Endothelial cell of umbilical vein (primary cell): ENCODE measurements at regions not wholly inside any gene's neighbourhood (a gene's known extent, or its start where the extent isn't known, plus 50 kb on each side); places are given as distances from the start of the nearest gene placed in this dataset.

Experiments
- BruUV-seq: library from RNA; stranded (reverse); fragments of 400-500 nt; replicated peaks from 2 replicates; lab custom pipeline; 2021; lab: Mats Ljungman, UMichigan
- CTCF ChIA-PET: fragments of 300-600, 350-600 bp; sonication (Branson Sonifier 250); formaldehyde crosslinking; loops from one replicate; lab custom pipeline; 2021; ENCODE audit warnings: antibody characterized with exemption, inconsistent platforms; lab: Charles Lee
- POLR2A ChIA-PET: fragments of 300-600, 350-600 bp; sonication (Branson Sonifier 250); formaldehyde crosslinking; loops from one replicate; lab custom pipeline; 2021; ENCODE audit warnings: antibody characterized with exemption, inconsistent platforms; lab: Charles Lee
- DNase-seq: peaks from one replicate; pipeline ENCODE4 v3.0.0-alpha.2; 2011; ENCODE audit warnings: low read depth, low spot score
- FAIRE-seq: peaks from 2 replicates; lab custom pipeline; 2011; peaks lifted over from hg19 to GRCh38; lab: Jason Lieb, UNC
- H2AFZ ChIP-seq: 2 replicates; pipeline ENCODE4 v1.6.0; 2012; ENCODE audit warnings: low read depth, low read length, control low read depth, inconsistent platforms
- H3K27ac ChIP-seq: 2 replicates; pipeline ENCODE4 v1.5.1; 2011; ENCODE audit warnings: low read depth, mild to moderate bottlenecking, control low read depth, low read length, moderate library complexity; ENCODE audit not compliant: insufficient read depth
- H3K27me3 ChIP-seq, 2 experiments: 2 replicates each; pipeline versions ENCODE4 v1.6.0 to v1.6.1; 2011; ENCODE audit warnings: low read length in 2 of 2, mixed read lengths in 1 of 2; ENCODE audit not compliant: control insufficient read depth in 2 of 2, insufficient read depth in 2 of 2
- H3K36me3 ChIP-seq, 2 experiments: 2 replicates in 1 of 2; 3 replicates in 1 of 2; pipeline ENCODE4 v1.5.1; 2011; ENCODE audit warnings: low read length in 2 of 2, mild to moderate bottlenecking in 1 of 2, moderate library complexity in 1 of 2; ENCODE audit not compliant: control insufficient read depth in 2 of 2, insufficient read depth in 2 of 2; ENCODE audit errors: extremely low read depth in 1 of 2
- H3K4me1 ChIP-seq: 3 replicates; pipeline ENCODE4 v1.5.1; 2011; ENCODE audit warnings: mild to moderate bottlenecking, low read length; ENCODE audit not compliant: control insufficient read depth, insufficient read depth; ENCODE audit errors: extremely low read depth
- H3K4me2 ChIP-seq: 2 replicates; pipeline ENCODE4 v1.6.1; 2011; ENCODE audit warnings: low read length, control low read depth, mixed read lengths; ENCODE audit not compliant: insufficient read depth
- H3K4me3 ChIP-seq, 3 experiments: fragments of 200-600 bp in 1 of 3; sonication (generic), shearing (Covaris generic) in 1 of 3; replicated peaks in 1 of 3; 2 replicates each; pipeline ENCODE4 v1.5.1; 2011 to 2016; ENCODE audit warnings: control low read depth in 3 of 3, low read length in 3 of 3, mild to moderate bottlenecking in 2 of 3, inconsistent platforms in 1 of 3, low read depth in 1 of 3, moderate library complexity in 1 of 3; ENCODE audit not compliant: insufficient read depth in 1 of 3
- H3K79me2 ChIP-seq: 2 replicates; pipeline ENCODE4 v1.6.0; 2012; ENCODE audit warnings: low read length, inconsistent platforms; ENCODE audit not compliant: control insufficient read depth, insufficient read depth
- H3K9ac ChIP-seq: replicated peaks from 2 replicates; pipeline ENCODE3; 2011; ENCODE audit warnings: low read length, control low read depth; ENCODE audit not compliant: insufficient read depth; ENCODE audit errors: extremely low read depth
- H3K9me1 ChIP-seq: replicated peaks from 3 replicates; pipeline ENCODE4 v1.6.0; 2011; ENCODE audit warnings: mild to moderate bottlenecking, low read length; ENCODE audit not compliant: control insufficient read depth, insufficient read depth; ENCODE audit errors: extremely low read depth
- H3K9me3 ChIP-seq: replicated peaks from 2 replicates; pipeline ENCODE4 v1.5.1; 2012; ENCODE audit warnings: low read length, inconsistent platforms; ENCODE audit not compliant: control insufficient read depth, insufficient read depth
- H4K20me1 ChIP-seq: replicated peaks from 2 replicates; pipeline ENCODE3; 2011; ENCODE audit warnings: mild to moderate bottlenecking, low read length; ENCODE audit not compliant: control insufficient read depth, insufficient read depth; ENCODE audit errors: extremely low read depth
- EZH2 ChIP-seq: IDR thresholded peaks from 2 replicates; pipeline ENCODE4 v1.6.1; 2012; ENCODE audit warnings: borderline replicate concordance, low read depth, mild to moderate bottlenecking, moderate library complexity, low read length, inconsistent platforms; ENCODE audit not compliant: severe bottlenecking
- GATA2 ChIP-seq: IDR thresholded peaks from 2 replicates; pipeline ENCODE4 v1.7.0; 2011; ENCODE audit warnings: low read depth, mild to moderate bottlenecking, moderate library complexity, mixed read lengths, low read length; ENCODE audit not compliant: insufficient read length, insufficient read depth
- JUN ChIP-seq: IDR thresholded peaks from 2 replicates; pipeline ENCODE4 v1.6.1; 2011; ENCODE audit warnings: borderline replicate concordance, low read depth; ENCODE audit not compliant: insufficient read length, insufficient read depth
- MYC ChIP-seq: IDR thresholded peaks from one replicate; pipeline ENCODE4 v1.6.1; 2011; ENCODE audit warnings: mild to moderate bottlenecking, low read depth, low read length
- POLR2A ChIP-seq: IDR thresholded peaks from 2 replicates; pipeline ENCODE4 v1.6.1; 2012; ENCODE audit warnings: low read depth, mild to moderate bottlenecking, control low read depth, low read length
- POLR2AphosphoS5 ChIP-seq: IDR thresholded peaks from 2 replicates; pipeline ENCODE4 v1.6.1; 2012; ENCODE audit warnings: low read depth, mild to moderate bottlenecking, control low read depth, low read length, moderate library complexity; ENCODE audit not compliant: insufficient read depth
- dilution Hi-C: fragments of 300-500 bp; cut with MboI; formaldehyde crosslinking; loops from one replicate; pipeline ENCODE4 v1.15.0; 2019; ENCODE audit warnings: low sequenced_read_pairs; ENCODE audit not compliant: extremely low pct_ligation_motif_present
- intact Hi-C: fragments of 100-400 bp; cut with micrococcal nuclease; formaldehyde crosslinking; loops from one replicate; pipeline ENCODE4 v1.10.0; 2022
- TF ChIP-seq, protein P1 (sequence below): IDR thresholded peaks from 2 replicates; pipeline ENCODE4 v1.6.1; 2011; ENCODE audit not compliant: insufficient read depth, insufficient read length

DNA sequence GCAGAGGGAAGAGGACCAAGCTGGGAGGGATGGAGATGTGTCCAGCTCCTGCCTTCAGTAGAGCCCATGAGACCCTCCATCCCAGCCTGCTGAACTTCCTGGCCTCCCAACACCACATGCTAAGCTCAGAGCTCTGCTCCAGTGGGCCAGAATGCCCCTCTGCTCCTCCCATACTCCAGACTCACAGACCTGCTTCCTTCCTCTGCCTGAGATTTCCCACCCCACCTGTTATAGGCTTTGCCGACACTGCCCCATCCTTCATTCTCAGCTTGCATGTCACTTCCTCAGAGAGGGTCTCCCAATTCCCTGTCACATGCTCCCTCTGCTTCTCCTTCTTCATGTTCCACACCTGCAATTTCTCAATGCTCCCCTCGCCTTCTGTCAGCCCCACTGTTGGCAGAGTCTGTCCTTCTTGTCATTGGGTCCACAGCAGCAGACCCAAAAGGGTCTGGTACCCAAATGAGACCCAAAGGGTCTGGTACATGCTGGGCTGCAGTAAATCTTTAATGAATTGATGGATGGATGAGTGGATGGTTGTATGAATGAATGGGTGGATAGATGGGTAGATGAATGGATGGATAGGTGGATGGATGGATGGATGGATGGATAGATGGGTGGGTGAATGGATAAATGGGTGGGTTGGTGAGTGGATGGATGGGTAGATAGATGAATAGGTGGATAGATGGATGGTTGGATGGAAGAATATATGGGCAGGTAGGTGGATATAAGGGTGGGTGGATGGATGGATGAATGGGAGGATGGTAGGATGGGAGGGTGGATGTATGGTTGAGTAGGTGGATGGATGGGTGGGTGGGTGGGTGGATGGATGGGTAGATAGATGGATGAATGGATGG, 105.3 kb upstream of the FGF3 start:
- Histone ChIP-seq H3K27me3 (peaks cover 13 to 20% of the 10 kb centered on the region in 2 experiments), H3K27ac (no peak overlapping the region), H3K9me1 (no peaks in the 10 kb centered on the region), H3K4me3 (no peak overlapping the region), H3K9ac (no peak overlapping the region), H3K4me1 (peaks cover 4% of the 10 kb centered on the region), H3K79me2 (no peaks in the 10 kb centered on the region), H3K36me3 (no peaks in the 10 kb centered on the region), H3K9me3 (no peaks in the 10 kb centered on the region), H4K20me1 (no peaks in the 10 kb centered on the region), H2AFZ (no peak overlapping the region), H3K4me2 (no peak overlapping the region)
- BruUV-seq = no TSS peak
- POLR2A ChIA-PET = no interaction called here
- no peak for DNase-seq
- CTCF ChIA-PET = interaction anchor here (0.7 to 2.3 kb wide), 4 partner anchors 9 to 272 kb away, joined by 3 to 12 read pairs (median 6); no protein-coding TSS in a partner anchor
- TF ChIP-seq GATA2 = no peak
- TF ChIP-seq, protein P1, sequence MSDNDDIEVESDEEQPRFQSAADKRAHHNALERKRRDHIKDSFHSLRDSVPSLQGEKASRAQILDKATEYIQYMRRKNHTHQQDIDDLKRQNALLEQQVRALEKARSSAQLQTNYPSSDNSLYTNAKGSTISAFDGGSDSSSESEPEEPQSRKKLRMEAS = no peak
- TF ChIP-seq EZH2 = no peak
- no peak for TF ChIP-seq POLR2AphosphoS5
- no peak for TF ChIP-seq JUN
- no peak for TF ChIP-seq POLR2A
- no peak for TF ChIP-seq MYC
- no peak for FAIRE-seq
- intact Hi-C loops = no loop called here
- dilution Hi-C loops = loop anchor here (25.0 kb wide), 1 partner anchor 263 kb away; no protein-coding TSS in a partner anchor
